ENCODE measurements at regions not wholly inside any gene's neighbourhood (a gene's known extent, or its start where the extent isn't known, plus 50 kb on each side); places are given as distances from the start of the nearest gene placed in this dataset.

GRCh38 chr12:90501412-90501811, 453.6 kb downstream of the CCER1 start:
- no peak for TF ChIP-seq CTCF (conservative IDR thresholded peaks at IDR 0.05; ENCODE audit: control insufficient read depth, insufficient read depth, low read depth, low read length)
- no peak for DNase-seq (ENCODE audit: low read depth)
- H3K4me3 ChIP-seq (ENCODE audit: control insufficient read depth, low read depth, low read length): no peak overlapping the region

DNA sequence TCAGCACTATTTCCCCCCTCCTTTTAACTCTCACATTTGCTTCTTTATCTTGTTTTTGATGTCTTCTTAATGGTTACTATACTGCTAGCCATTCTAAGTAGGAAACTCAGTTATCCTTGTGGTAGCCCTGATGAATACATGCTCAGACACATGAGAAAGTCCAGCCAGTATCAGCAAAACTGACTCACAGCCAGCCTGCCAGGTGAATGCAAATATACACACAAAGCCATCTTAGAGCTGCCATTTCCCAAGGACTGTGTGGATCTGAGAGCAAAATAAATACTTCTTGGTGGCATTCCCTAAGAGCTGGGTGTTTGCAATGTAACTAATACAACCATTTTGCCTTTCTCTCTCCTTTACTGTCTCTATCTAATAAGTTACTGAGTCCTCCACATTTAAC, 455.2 kb downstream of the CCER1 start:
- no peak for DNase-seq (ENCODE audit: low read depth)
- H3K4me3 ChIP-seq (ENCODE audit: control insufficient read depth, low read depth, low read length): no peak overlapping the region

GRCh38 chr12:90497923-90498545, 456.9 kb downstream of the CCER1 start:
- TF ChIP-seq CTCF (conservative IDR thresholded peaks at IDR 0.05; ENCODE audit: control insufficient read depth, insufficient read depth, low read depth, low read length): no peak
- DNase-seq (ENCODE audit: low read depth): no peak
- H3K4me3 ChIP-seq (ENCODE audit: control insufficient read depth, low read depth, low read length): no peak overlapping the region

More for the DNA sequence above, 455.2 kb downstream of the CCER1 start:
- no peak for TF ChIP-seq CTCF (conservative IDR thresholded peaks at IDR 0.05; ENCODE audit: control insufficient read depth, insufficient read depth, low read depth, low read length)

GRCh38 chr12:90490355-90490754, 464.6 kb downstream of the CCER1 start:
- no peak overlapping the region for H3K4me3 ChIP-seq (ENCODE audit: control insufficient read depth, low read depth, low read length)
- no peak for TF ChIP-seq CTCF (conservative IDR thresholded peaks at IDR 0.05; ENCODE audit: control insufficient read depth, insufficient read depth, low read depth, low read length)
- no peak for DNase-seq (ENCODE audit: low read depth)

- H3K4me3 ChIP-seq (ENCODE audit: control insufficient read depth, low read depth, low read length): no peak overlapping the region
- no peak for DNase-seq (ENCODE audit: low read depth)
- no peak for TF ChIP-seq CTCF (conservative IDR thresholded peaks at IDR 0.05; ENCODE audit: control insufficient read depth, insufficient read depth, low read depth, low read length)
Observed at GRCh38 chr12:90489141-90489540, 465.8 kb downstream of the CCER1 start.

GRCh38 chr12:90485560-90485959, 469.4 kb downstream of the CCER1 start:
- no peak for TF ChIP-seq CTCF (conservative IDR thresholded peaks at IDR 0.05; ENCODE audit: control insufficient read depth, insufficient read depth, low read depth, low read length)
- no peak for DNase-seq (ENCODE audit: low read depth)
- no peak overlapping the region for H3K4me3 ChIP-seq (ENCODE audit: control insufficient read depth, low read depth, low read length)

GRCh38 chr12:90484094-90484493, 470.9 kb downstream of the CCER1 start:
- no peak for TF ChIP-seq CTCF (conservative IDR thresholded peaks at IDR 0.05; ENCODE audit: control insufficient read depth, insufficient read depth, low read depth, low read length)
- no peak for DNase-seq (ENCODE audit: low read depth)
- no peak overlapping the region for H3K4me3 ChIP-seq (ENCODE audit: control insufficient read depth, low read depth, low read length)

Data from fibroblast of mammary gland (primary cell).